ENCODE measurements at regions not wholly inside any gene's neighbourhood (a gene's known extent, or its start where the extent isn't known, plus 50 kb on each side); places are given as distances from the start of the nearest gene placed in this dataset.
"Not testable (repeated sequence)": the region's sequence is repeated elsewhere in the genome, so short reads cannot be mapped to it uniquely, and the experiment has no call there.

GRCh38 chr10:80964955-80965614 lies 427.4 kb downstream of the SH2D4B start:
- TF ChIP-seq, protein P1, sequence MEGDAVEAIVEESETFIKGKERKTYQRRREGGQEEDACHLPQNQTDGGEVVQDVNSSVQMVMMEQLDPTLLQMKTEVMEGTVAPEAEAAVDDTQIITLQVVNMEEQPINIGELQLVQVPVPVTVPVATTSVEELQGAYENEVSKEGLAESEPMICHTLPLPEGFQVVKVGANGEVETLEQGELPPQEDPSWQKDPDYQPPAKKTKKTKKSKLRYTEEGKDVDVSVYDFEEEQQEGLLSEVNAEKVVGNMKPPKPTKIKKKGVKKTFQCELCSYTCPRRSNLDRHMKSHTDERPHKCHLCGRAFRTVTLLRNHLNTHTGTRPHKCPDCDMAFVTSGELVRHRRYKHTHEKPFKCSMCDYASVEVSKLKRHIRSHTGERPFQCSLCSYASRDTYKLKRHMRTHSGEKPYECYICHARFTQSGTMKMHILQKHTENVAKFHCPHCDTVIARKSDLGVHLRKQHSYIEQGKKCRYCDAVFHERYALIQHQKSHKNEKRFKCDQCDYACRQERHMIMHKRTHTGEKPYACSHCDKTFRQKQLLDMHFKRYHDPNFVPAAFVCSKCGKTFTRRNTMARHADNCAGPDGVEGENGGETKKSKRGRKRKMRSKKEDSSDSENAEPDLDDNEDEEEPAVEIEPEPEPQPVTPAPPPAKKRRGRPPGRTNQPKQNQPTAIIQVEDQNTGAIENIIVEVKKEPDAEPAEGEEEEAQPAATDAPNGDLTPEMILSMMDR (IDR thresholded peaks at IDR 0.05; ENCODE audit: extremely low read depth, missing control alignments): no peak
- peak; percentile 8 for DNase-seq (ENCODE audit: low spot score)

DNA sequence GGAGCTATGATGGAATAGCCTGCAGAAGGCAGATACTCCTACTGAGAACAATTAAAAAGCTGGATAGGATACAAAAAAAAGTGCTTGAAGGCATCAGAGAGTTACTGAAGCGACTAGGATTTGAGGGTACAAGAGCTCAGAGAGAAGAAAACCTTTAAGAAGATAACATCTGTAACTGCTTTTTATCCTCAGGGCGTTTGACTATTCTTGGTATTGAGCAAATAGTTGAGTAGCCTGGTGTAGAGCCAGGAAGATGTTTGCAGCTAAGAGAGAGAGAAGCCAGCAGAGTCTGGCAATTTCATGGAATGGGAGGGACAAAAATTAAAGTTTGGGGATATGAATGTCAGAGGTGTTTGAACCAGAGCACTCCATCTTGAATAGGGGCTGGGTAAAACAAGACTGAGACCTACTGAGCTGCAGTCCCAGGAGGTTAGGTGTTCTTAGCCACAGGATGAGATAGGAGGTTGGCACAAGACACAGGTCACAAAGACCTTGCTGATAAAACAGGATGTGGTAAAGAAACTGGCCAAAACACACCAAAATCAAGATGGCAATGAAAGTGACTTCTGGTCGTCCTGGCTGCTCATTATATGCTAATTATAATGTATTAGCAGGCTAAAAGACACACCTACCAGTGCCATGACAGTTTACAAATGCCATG lies 428.8 kb downstream of the SH2D4B start:
- DNase-seq (ENCODE audit: low spot score): no peak
- TF ChIP-seq, protein P1 (IDR thresholded peaks at IDR 0.05; ENCODE audit: extremely low read depth, missing control alignments): no peak

DNA sequence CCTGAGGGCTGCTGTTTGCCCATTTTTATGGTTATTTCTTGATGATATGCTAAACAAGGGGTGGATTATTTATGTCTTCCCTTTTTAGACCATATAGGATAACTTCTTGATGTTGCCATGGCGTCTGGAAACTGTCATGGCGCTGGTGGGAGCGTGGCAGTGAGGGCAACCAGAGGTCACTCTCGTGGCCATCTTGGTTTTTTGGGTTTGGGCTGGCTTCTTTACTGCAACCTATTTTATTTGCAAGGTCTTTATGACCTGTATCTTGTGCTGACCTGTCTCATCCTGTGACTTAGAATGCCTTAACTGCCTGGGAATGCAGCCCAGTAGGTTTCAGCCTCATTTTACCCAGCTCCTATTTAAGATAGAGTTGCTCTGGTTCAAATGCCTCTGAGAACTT lies 429.7 kb downstream of the SH2D4B start:
- DNase-seq (ENCODE audit: low spot score): not testable (repeated sequence)

DNA sequence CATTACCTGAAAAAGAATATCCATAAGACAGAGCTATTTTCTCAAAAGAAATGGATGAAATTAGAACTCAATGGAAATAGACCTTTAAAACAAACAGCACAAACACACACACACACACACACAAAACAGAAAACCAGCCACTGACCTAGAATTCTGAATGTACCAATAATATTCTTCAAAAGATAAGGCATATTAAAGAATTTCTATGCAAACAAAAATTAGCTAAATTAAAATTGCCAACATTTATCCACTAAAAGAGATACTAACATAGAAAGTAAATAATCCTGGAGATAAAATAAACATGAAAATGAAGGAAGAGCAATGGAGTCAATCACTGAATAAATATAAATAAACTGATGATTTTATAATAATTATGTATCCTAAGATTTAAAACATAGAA lies 431.2 kb downstream of the SH2D4B start:
- TF ChIP-seq, protein P1 (IDR thresholded peaks at IDR 0.05; ENCODE audit: extremely low read depth, missing control alignments): no peak
- no peak for DNase-seq (ENCODE audit: low spot score)

- TF ChIP-seq, protein P1 (IDR thresholded peaks at IDR 0.05; ENCODE audit: extremely low read depth, missing control alignments): no peak
- no peak for DNase-seq (ENCODE audit: low spot score)
Measured at GRCh38 chr10:80971461-80971860, 433.8 kb downstream of the SH2D4B start.

DNA sequence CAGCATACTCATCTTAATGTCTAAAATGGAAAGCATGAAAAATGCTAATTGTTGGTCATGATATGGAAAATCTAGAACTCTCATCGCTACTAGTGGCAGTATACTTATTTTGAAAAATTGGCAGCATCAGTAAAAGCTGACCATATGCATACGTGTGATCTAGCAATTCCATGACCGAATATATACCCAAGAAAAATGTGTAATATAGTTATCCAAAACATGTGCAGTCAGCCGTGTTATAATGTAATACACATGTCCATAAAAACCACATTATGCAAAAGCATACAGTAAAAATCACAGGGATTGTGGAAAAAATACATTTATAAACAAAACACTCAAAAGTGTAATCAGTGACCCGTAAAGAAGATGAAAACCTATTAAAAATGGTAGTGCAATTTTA lies 439.0 kb downstream of the SH2D4B start:
- DNase-seq (ENCODE audit: low spot score): no peak
- TF ChIP-seq, protein P1 (IDR thresholded peaks at IDR 0.05; ENCODE audit: extremely low read depth, missing control alignments): no peak

GRCh38 chr10:80985102-80985501 lies 447.4 kb downstream of the SH2D4B start:
- no peak for DNase-seq (ENCODE audit: low spot score)

More at GRCh38 chr10:80985102-80985501, 447.4 kb downstream of the SH2D4B start:
- TF ChIP-seq, protein P1 (IDR thresholded peaks at IDR 0.05; ENCODE audit: extremely low read depth, missing control alignments): no peak

Data from GM20000 (cell line).